HCT116 (cell line): ENCODE measurements at regions not wholly inside any gene's neighbourhood (a gene's known extent, or its start where the extent isn't known, plus 50 kb on each side); places are given as distances from the start of the nearest gene placed in this dataset.

Source experiments
- ATAC-seq: fragments of 200-7000 bp; cut with Tn5 transposase; 2 replicates; pipeline ENCODE4 v1.9.1; 2020; ENCODE audit warnings: mild to moderate bottlenecking, moderate library complexity
- BruUV-seq: library from RNA; stranded (reverse); fragments of 400-500 nt; replicated peaks from 2 replicates; lab custom pipeline; 2021; lab: Mats Ljungman, UMichigan
- CTCF ChIA-PET: fragments of 300-600 bp; sonication (Branson Sonifier 250); formaldehyde crosslinking; loops from one replicate; lab custom pipeline; 2021; ENCODE audit warnings: antibody characterized with exemption; lab: Charles Lee
- POLR2A ChIA-PET: fragments of 300-600, 350-600 bp; sonication (Branson Sonifier 250); formaldehyde crosslinking; loops from one replicate; lab custom pipeline; 2021; ENCODE audit warnings: antibody characterized with exemption; lab: Charles Lee
- RAD21 ChIA-PET, 2 experiments: fragments of 300-600 bp; sonication (Branson Sonifier 250); formaldehyde crosslinking; loops; one replicate each; lab custom pipeline; 2023; ENCODE audit warnings: low total read pairs in 2 of 2; ENCODE audit not compliant: uncharacterized antibody in 2 of 2, unreplicated experiment in 2 of 2, low non-redundant PET in 1 of 2; lab: Charles Lee
- DNase-seq: peaks from one replicate; pipeline ENCODE4 v3.0.0-alpha.2; 2010; ENCODE audit warnings: low read depth, low spot score
- H2AFZ ChIP-seq: fragments of 200-600 bp; shearing (Covaris generic), sonication (generic); 2 replicates; pipeline ENCODE4 v1.6.1; 2017; ENCODE audit warnings: low read depth, mixed run types, mixed read lengths, antibody characterized with exemption, low read length; ENCODE audit not compliant: poor library complexity, severe bottlenecking
- H3K27ac ChIP-seq: 2 replicates; pipeline ENCODE4 v1.5.1; 2012; ENCODE audit warnings: low read depth, low read length
- H3K27me3 ChIP-seq: fragments of 200-600 bp; sonication (generic); 2 replicates; pipeline ENCODE4 v1.6.1; 2016; ENCODE audit warnings: mixed run types, low read length, mixed read lengths; ENCODE audit not compliant: insufficient read depth
- H3K36me3 ChIP-seq, 2 experiments: fragments of 200-500 bp in 1 of 2; fragments of 200-600 bp in 1 of 2; sonication (Bioruptor generic) in 1 of 2; sonication (generic) in 1 of 2; 2 replicates each; pipeline versions ENCODE4 v1.5.1 to v1.6.1; 2014 to 2016; ENCODE audit warnings: low read length in 2 of 2, inconsistent platforms in 1 of 2, mixed read lengths in 1 of 2, mixed run types in 1 of 2; ENCODE audit not compliant: insufficient read depth in 2 of 2, control insufficient read depth in 1 of 2
- H3K4me1 ChIP-seq, 2 experiments: fragments of 200-600 bp in 1 of 2; sonication (generic) in 1 of 2; 2 replicates each; pipeline versions ENCODE4 v1.5.1 to v1.6.1; 2012 to 2017; ENCODE audit warnings: low read length in 2 of 2, inconsistent platforms in 1 of 2, mild to moderate bottlenecking in 1 of 2, mixed read lengths in 1 of 2, mixed run types in 1 of 2, moderate library complexity in 1 of 2; ENCODE audit not compliant: insufficient read depth in 2 of 2, control insufficient read depth in 1 of 2
- H3K4me2 ChIP-seq: fragments of 200-600 bp; sonication (generic); 2 replicates; pipeline ENCODE4 v1.6.1; 2017; ENCODE audit warnings: mixed run types, low read length, mixed read lengths
- H3K4me3 ChIP-seq, 2 experiments: fragments of 200-600 bp in 1 of 2; sonication (generic) in 1 of 2; replicated peaks in 1 of 2; 2 replicates each; pipeline ENCODE4 v1.5.1; 2011 to 2016; ENCODE audit warnings: low read length in 2 of 2, control low read depth in 1 of 2, low read depth in 1 of 2, mild to moderate bottlenecking in 1 of 2, mixed read lengths in 1 of 2, mixed run types in 1 of 2
- H3K79me2 ChIP-seq: fragments of 200-600 bp; sonication (generic); 2 replicates; pipeline ENCODE4 v1.6.1; 2017; ENCODE audit warnings: mild to moderate bottlenecking, mixed run types, low read length, moderate library complexity, mixed read lengths; ENCODE audit not compliant: insufficient read depth
- H3K9ac ChIP-seq: fragments of 200-600 bp; sonication (generic); 2 replicates; pipeline ENCODE4 v1.6.1; 2016; ENCODE audit warnings: low read length, mixed read lengths
- H3K9me2 ChIP-seq: fragments of 200-600 bp; sonication (generic), shearing (Covaris generic); 2 replicates; pipeline ENCODE4 v1.6.1; 2017; ENCODE audit warnings: mixed run types, mild to moderate bottlenecking, moderate library complexity; ENCODE audit not compliant: insufficient read depth
- H3K9me3 ChIP-seq, 2 experiments: fragments of 200-500 bp in 1 of 2; fragments of 200-600 bp in 1 of 2; sonication (Bioruptor generic) in 1 of 2; sonication (generic) in 1 of 2; 2 replicates each; pipeline ENCODE4 v1.6.1; 2014 to 2017; ENCODE audit warnings: low read length in 2 of 2, mixed read lengths in 2 of 2, inconsistent platforms in 1 of 2, low read depth in 1 of 2, mild to moderate bottlenecking in 1 of 2, mixed run types in 1 of 2, moderate library complexity in 1 of 2; ENCODE audit not compliant: control insufficient read depth in 1 of 2, insufficient read depth in 1 of 2
- H4K20me1 ChIP-seq: fragments of 200-600 bp; sonication (generic), shearing (Covaris generic); 2 replicates; pipeline ENCODE4 v1.6.1; 2017; ENCODE audit warnings: mixed run types, mild to moderate bottlenecking, moderate library complexity; ENCODE audit not compliant: insufficient read depth
- CEBPB ChIP-seq: IDR thresholded peaks from 2 replicates; pipeline ENCODE4 v1.6.1; 2012; ENCODE audit warnings: low read depth
- ELF1 ChIP-seq: IDR thresholded peaks from 2 replicates; pipeline ENCODE4 v1.6.1; 2012; ENCODE audit warnings: low read depth, borderline replicate concordance
- FOSL1 ChIP-seq: IDR thresholded peaks from 2 replicates; pipeline ENCODE4 v1.6.1; 2012; ENCODE audit warnings: low read depth
- JUND ChIP-seq: IDR thresholded peaks from 2 replicates; pipeline ENCODE4 v1.6.1; 2012
- POLR2AphosphoS5 ChIP-seq: IDR thresholded peaks from 2 replicates; pipeline ENCODE4 v1.6.1; 2011; ENCODE audit warnings: mild to moderate bottlenecking, low read depth, low read length, moderate library complexity
- RAD21 ChIP-seq: IDR thresholded peaks from 2 replicates; pipeline ENCODE4 v1.6.1; 2012; ENCODE audit warnings: low read depth, mild to moderate bottlenecking
- SIN3A ChIP-seq: IDR thresholded peaks from 2 replicates; pipeline ENCODE4 v1.6.1; 2012; ENCODE audit warnings: low read depth
- SP1 ChIP-seq: IDR thresholded peaks from 2 replicates; pipeline ENCODE4 v1.6.1; 2012; ENCODE audit warnings: low read depth
- SRF ChIP-seq: IDR thresholded peaks from 2 replicates; pipeline ENCODE4 v1.6.1; 2012; ENCODE audit warnings: low read depth
- ZFX ChIP-seq: fragments of 450-650 bp; IDR thresholded peaks from 2 replicates; pipeline ENCODE4 v1.6.1; 2017
- intact Hi-C: fragments of 100-400 bp; cut with micrococcal nuclease; formaldehyde crosslinking; loops from 2 replicates; pipeline ENCODE4 v1.10.0; 2022
- TF ChIP-seq, protein P1 (sequence below), 3 experiments: fragments of 200-600 bp in 1 of 3; sonication (generic) in 1 of 3; IDR thresholded peaks in 2 of 3; conservative IDR thresholded peaks in 1 of 3; 2 replicates each; pipeline ENCODE4 v1.5.1; 2012 to 2017; ENCODE audit warnings: low read depth in 2 of 3, low read length in 2 of 3, antibody characterized with exemption in 1 of 3, borderline replicate concordance in 1 of 3, control low read depth in 1 of 3, mild to moderate bottlenecking in 1 of 3, mixed read lengths in 1 of 3, mixed run types in 1 of 3, moderate library complexity in 1 of 3; ENCODE audit not compliant: insufficient read depth in 1 of 3
- TF ChIP-seq, protein P2 (sequence below): IDR thresholded peaks from 2 replicates; pipeline ENCODE4 v1.6.1; 2012

DNA sequence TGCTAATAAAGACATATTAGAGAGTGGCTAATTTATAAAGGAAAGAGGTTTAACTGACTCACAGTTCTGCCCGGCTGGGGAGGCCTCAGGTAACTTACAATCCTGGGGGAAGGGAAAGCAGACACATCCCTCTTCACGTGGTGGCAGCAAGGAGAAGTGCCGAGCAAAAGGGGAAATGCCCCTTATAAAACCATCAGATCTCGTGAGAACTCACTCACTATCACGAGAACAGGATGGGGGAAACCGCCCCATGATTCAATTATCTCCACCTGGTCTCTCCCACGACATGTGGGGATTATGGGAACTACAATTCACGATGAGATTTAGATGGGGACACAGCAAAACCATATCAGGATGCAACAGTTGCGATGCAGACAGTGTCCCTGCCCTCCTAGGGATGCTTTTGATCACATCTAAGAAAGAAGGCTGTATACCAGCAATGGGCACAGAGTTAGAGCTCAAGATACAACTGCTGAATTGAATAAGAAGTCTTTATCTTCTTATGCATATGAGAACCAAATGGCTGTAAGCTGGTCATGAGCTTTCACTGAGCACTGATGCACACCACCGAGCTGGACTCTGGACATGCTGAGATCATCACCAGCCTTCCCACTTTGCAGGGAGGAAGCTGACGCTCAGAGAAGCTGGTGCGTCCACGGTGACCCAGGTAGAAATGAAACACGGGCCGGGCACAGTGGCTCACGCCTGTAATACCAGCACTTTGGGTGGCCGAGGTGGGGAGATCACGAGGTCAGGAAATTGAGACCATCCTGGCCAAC, 255.2 kb downstream of the MN1 start:
- ChIA-PET RAD21 (interaction anchor here in 1 of 2 experiments (0.6 kb wide), 1 partner anchor 258 kb away, joined by 3 read pairs; no protein-coding TSS in a partner anchor), CTCF (no interaction called here), POLR2A (no interaction called here)
- intact Hi-C loops = no loop called here
- Histone ChIP-seq H3K4me1 (no peaks in the 10 kb centered on the region), H3K9ac (no peak overlapping the region), H3K4me3 (no peak overlapping the region), H3K9me2 (no peaks in the 10 kb centered on the region), H3K9me3 (no peaks in the 10 kb centered on the region), H2AFZ (no peak overlapping the region), H3K36me3 (no peaks in the 10 kb centered on the region), H4K20me1 (no peaks in the 10 kb centered on the region), H3K27ac (no peak overlapping the region), H3K79me2 (no peaks in the 10 kb centered on the region), H3K4me2 (no peak overlapping the region), H3K27me3 (no peaks in the 10 kb centered on the region)
- DNase-seq (no peak), ATAC-seq (no peak)
- no TSS peak for BruUV-seq
- TF ChIP-seq FOSL1 = no peak
- no peak for TF ChIP-seq SP1
- no peak for TF ChIP-seq POLR2AphosphoS5
- TF ChIP-seq RAD21 = no peak
- TF ChIP-seq ZFX = no peak
- TF ChIP-seq SRF = no peak
- TF ChIP-seq SIN3A = no peak
- TF ChIP-seq CEBPB = no peak
- TF ChIP-seq, protein P1, sequence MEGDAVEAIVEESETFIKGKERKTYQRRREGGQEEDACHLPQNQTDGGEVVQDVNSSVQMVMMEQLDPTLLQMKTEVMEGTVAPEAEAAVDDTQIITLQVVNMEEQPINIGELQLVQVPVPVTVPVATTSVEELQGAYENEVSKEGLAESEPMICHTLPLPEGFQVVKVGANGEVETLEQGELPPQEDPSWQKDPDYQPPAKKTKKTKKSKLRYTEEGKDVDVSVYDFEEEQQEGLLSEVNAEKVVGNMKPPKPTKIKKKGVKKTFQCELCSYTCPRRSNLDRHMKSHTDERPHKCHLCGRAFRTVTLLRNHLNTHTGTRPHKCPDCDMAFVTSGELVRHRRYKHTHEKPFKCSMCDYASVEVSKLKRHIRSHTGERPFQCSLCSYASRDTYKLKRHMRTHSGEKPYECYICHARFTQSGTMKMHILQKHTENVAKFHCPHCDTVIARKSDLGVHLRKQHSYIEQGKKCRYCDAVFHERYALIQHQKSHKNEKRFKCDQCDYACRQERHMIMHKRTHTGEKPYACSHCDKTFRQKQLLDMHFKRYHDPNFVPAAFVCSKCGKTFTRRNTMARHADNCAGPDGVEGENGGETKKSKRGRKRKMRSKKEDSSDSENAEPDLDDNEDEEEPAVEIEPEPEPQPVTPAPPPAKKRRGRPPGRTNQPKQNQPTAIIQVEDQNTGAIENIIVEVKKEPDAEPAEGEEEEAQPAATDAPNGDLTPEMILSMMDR (IDR thresholded peaks at IDR 0.05 in 2 of 3, conservative IDR thresholded peaks at IDR 0.05 in 1 of 3; ENCODE audit: borderline replicate concordance in 1 of 3, insufficient read depth in 1 of 3, low read depth in 2 of 3, low read length in 2 of 3) = no peak
- no peak for TF ChIP-seq JUND
- TF ChIP-seq ELF1 = no peak
- TF ChIP-seq, protein P2, sequence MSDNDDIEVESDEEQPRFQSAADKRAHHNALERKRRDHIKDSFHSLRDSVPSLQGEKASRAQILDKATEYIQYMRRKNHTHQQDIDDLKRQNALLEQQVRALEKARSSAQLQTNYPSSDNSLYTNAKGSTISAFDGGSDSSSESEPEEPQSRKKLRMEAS = no peak
